ENCODE measurements at regions not wholly inside any gene's neighbourhood (a gene's known extent, or its start where the extent isn't known, plus 50 kb on each side); places are given as distances from the start of the nearest gene placed in this dataset.
"Not testable (repeated sequence)": the region's sequence is repeated elsewhere in the genome, so short reads cannot be mapped to it uniquely, and the experiment has no call there.

DNA sequence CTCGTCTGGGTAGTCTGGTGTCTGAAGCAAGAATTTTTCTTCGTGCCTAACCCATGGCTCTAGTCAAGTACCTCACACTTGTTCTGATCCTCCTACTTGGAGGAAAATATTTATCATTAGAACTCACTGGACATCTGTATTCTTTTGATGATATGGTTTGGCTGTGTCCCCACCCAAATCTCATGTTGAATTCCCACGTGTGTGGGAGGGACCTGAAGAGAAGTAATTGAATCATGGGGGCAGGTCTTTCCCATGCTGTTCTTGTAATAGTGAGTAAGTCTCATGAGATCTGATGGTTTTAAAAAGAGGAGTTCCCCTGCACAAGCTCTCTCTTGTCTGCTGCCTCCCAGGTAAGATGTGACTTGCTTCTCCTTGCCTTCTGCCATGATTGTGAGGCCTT lies 137.7 kb upstream of the TSC22D2 start:
- not testable (repeated sequence) for H3K36me3 Mint-ChIP-seq, H3K27me3 Mint-ChIP-seq, H3K27ac Mint-ChIP-seq, H3K4me3 Mint-ChIP-seq, H3K4me1 Mint-ChIP-seq, H3K9me3 Mint-ChIP-seq

DNA sequence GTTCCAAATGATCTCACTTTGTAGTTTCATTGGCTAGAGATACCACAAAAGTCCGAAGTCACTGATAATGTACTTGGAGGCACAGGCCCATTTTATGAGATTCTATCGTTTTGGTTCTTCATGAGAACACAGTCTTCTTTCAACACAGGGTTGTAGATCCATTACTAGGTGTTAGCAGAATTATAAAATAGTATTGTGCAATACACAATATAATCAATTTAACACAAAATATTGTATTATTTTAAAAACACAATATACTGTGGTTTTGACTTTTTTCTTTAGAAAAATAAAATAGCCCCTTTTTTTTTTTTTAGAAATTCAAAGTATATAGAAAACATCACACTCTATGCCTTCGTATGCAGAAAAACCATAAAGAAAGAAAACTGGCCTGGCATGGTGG lies 138.6 kb upstream of the TSC22D2 start:
- H3K9me3 Mint-ChIP-seq = no peaks in the 10 kb centered on the region
- no peaks in the 10 kb centered on the region for H3K4me1 Mint-ChIP-seq
- peaks cover 3% of the 10 kb centered on the region for H3K27me3 Mint-ChIP-seq
- no peak overlapping the region for H3K27ac Mint-ChIP-seq
- H3K36me3 Mint-ChIP-seq = peaks cover 1% of the 10 kb centered on the region
- H3K4me3 Mint-ChIP-seq = no peak overlapping the region

DNA sequence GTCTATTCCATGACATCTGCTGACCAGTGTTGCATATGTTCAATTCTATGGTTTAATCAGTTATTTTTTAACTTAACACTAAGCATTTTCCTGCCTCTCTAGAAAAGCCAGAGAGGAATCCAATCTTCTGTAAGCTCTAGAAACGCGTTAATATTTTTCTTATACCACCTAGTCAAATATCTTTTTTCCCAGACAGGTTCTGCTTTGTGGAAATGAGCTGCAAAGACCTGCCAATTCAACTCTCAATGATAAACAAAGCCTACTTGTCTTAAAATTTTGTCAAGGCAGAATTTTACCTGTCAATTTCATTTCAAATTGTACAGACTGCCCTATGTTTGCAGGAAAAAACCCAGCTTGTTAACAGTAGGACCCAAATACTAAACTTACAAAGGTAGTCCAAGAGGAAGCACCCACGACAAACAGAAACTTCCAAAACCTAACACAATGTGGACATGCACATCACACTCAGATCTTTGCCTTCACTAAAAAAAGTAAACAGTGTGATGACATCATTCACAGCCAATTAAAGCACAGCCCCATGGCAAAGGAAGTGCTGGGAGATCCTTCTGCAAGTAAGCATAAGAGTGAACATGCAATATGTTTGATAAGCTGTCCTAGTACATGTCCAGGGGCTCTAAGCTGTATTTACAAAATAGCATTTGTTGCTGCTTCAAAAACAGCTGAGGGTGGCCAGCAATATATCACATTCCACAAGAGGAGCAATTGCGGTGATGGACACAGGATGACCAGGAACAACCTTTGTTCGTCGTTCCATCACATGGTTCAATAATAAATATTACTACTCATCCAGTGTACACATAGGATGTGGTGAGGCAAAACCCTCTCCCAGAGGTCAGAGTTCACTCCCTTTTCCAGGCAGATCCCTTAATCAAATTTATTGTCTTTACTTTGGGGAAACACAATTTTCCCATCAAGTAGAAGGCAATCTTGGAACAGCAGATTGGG lies 139.4 kb upstream of the TSC22D2 start:
- no peaks in the 10 kb centered on the region for H3K4me1 Mint-ChIP-seq
- H3K36me3 Mint-ChIP-seq = peaks cover 1% of the 10 kb centered on the region
- H3K4me3 Mint-ChIP-seq = no peak overlapping the region
- no peak overlapping the region for H3K27ac Mint-ChIP-seq
- H3K27me3 Mint-ChIP-seq = peaks cover 6% of the 10 kb centered on the region
- H3K9me3 Mint-ChIP-seq = no peaks in the 10 kb centered on the region

DNA sequence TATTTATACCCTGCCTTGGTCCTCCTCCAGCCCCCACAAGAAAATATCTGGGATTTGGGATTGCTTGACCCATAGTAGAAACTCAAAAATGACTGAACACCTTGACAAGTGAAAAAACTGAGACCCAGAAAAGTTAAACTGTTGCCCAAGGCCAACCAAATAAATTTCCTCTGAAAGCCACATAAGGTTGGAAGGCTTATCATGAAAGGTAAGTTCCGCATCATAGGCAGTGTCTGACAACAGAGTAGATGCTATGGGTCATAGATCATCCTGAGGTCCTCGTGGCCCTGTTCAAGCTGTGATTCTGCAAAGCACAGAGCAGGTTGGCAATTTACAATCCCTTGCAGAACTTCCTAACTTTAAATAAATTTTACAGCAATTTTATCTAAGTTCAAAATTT lies 140.8 kb upstream of the TSC22D2 start:
- Mint-ChIP-seq H3K9me3 (no peaks in the 10 kb centered on the region), H3K36me3 (peaks cover 1% of the 10 kb centered on the region), H3K27ac (no peak overlapping the region), H3K27me3 (peaks cover 4% of the 10 kb centered on the region), H3K4me1 (no peaks in the 10 kb centered on the region), H3K4me3 (no peak overlapping the region)

DNA sequence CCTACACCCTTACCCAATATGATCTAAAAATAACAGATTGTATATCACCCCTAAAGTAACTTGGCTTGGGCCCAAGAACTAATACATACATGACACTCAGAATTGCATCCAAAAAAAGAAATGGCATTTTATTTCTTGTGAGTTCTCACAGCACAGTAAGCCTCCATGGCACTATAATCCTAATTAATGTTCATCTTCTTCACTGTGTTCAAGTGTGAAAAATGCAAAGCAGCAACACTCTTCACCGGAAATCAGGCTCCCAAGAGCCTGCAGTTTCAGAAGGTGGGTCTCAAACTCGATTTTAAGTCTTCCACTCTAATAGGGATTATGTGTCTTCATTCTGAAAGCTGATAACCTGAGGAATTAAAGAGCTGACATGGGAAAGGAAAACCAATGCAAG lies 142.8 kb upstream of the TSC22D2 start:
- no peaks in the 10 kb centered on the region for H3K9me3 Mint-ChIP-seq
- H3K4me1 Mint-ChIP-seq = no peaks in the 10 kb centered on the region
- H3K4me3 Mint-ChIP-seq = no peak overlapping the region
- no peak overlapping the region for H3K27ac Mint-ChIP-seq
- H3K27me3 Mint-ChIP-seq = peaks cover 4% of the 10 kb centered on the region
- H3K36me3 Mint-ChIP-seq = no peaks in the 10 kb centered on the region

DNA sequence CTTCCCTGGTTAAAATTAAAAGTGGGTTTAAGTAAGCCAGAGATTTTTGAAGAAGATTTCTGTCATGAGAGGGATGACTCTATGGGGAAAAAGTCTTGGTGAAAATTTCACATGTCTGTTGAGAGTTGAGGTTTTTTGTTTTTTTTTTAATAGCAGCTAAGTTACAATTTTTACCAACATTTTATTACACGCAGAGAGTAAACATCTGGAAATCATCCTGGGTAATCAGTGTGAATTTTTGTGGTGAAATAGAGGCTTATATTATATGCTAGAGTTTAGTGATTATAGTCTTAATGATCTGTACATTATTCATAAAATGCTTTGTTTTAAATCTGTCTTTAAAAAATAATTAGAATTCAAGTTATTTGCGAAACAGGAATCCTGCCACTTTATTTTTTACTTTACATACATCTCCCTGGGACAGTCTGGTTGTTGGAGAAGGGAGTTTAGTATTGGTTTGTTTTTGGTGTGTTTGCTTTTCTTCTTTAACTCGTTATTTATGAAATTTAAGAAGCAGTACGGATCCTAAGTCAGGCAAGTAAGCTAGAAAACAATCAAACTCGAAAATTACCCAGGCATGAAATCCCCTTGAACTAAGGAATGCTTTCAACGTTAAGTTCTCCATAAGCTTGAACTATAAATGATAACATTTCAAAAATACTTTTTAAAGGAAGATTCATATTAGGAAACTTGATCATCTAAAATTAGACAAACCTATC lies 143.4 kb upstream of the TSC22D2 start:
- no peaks in the 10 kb centered on the region for H3K36me3 Mint-ChIP-seq
- H3K27ac Mint-ChIP-seq = no peak overlapping the region
- H3K27me3 Mint-ChIP-seq = peaks cover 4% of the 10 kb centered on the region
- no peak overlapping the region for H3K4me3 Mint-ChIP-seq
- H3K4me1 Mint-ChIP-seq = no peaks in the 10 kb centered on the region
- no peaks in the 10 kb centered on the region for H3K9me3 Mint-ChIP-seq

DNA sequence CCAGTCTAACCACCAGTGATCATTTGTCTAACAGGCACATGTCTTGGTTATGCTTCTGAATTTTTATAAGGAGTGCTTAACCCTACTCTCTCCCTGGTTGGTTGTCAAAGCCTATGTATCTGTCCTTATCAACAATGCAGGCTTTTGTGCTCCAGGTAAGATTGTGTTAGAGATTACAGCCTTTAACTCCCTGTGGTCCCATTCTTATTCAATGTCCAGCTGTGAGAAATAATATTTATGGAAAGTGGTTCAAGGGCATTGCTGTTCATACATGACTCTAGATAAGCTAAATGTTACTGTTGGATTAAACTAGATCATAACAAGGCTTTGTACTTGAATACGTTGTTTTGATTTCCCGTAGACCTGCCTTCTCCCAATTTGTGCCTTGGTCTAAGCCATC lies 146.1 kb upstream of the TSC22D2 start:
- Mint-ChIP-seq H3K4me1 (no peaks in the 10 kb centered on the region), H3K9me3 (no peaks in the 10 kb centered on the region), H3K27me3 (peaks cover 4% of the 10 kb centered on the region), H3K27ac (no peak overlapping the region), H3K4me3 (no peak overlapping the region), H3K36me3 (no peaks in the 10 kb centered on the region)

DNA sequence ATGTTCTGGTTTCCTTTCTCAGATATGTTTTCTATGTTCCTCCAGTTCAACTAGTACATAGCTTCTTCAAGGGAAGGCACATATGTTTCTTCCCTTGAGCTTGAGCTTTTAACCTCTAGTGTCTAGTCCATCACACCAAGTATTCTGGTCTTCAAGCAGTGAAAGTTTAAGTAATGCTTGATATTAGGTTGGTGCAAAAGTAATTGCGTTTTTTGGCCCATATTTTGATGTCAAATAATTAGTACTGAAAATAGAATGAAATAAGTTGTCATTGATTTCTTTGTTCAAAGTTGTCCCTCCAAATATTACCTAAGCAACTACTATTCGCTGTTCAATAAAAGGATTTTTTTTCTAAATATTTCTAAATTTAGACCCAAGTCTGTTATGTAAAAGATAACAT lies 146.7 kb upstream of the TSC22D2 start:
- H3K36me3 Mint-ChIP-seq = peaks cover 3% of the 10 kb centered on the region
- peaks cover 4% of the 10 kb centered on the region for H3K27me3 Mint-ChIP-seq
- no peak overlapping the region for H3K27ac Mint-ChIP-seq
- H3K9me3 Mint-ChIP-seq = peaks cover 5% of the 10 kb centered on the region
- H3K4me1 Mint-ChIP-seq = no peaks in the 10 kb centered on the region
- H3K4me3 Mint-ChIP-seq = no peak overlapping the region

DNA sequence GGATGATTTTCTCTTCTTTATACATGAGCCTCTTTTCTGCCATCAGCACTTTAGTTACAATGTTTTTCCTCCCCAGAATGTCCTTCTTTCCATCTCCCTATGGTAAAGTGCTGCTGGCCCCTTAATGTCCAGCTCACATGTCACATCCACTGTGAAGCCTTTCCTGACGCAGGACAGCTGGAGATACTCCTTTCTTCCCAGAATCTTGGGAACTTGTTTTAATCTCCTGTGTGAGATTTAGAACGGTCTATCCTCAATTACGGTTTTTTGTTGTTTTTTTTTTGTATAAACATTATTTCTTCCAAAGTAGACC lies 147.7 kb upstream of the TSC22D2 start:
- H3K27ac Mint-ChIP-seq = no peak overlapping the region
- peaks cover 3% of the 10 kb centered on the region for H3K36me3 Mint-ChIP-seq
- H3K4me3 Mint-ChIP-seq = no peak overlapping the region
- peaks cover 5% of the 10 kb centered on the region for H3K9me3 Mint-ChIP-seq
- H3K4me1 Mint-ChIP-seq = no peaks in the 10 kb centered on the region
- H3K27me3 Mint-ChIP-seq = peaks cover 4% of the 10 kb centered on the region

DNA sequence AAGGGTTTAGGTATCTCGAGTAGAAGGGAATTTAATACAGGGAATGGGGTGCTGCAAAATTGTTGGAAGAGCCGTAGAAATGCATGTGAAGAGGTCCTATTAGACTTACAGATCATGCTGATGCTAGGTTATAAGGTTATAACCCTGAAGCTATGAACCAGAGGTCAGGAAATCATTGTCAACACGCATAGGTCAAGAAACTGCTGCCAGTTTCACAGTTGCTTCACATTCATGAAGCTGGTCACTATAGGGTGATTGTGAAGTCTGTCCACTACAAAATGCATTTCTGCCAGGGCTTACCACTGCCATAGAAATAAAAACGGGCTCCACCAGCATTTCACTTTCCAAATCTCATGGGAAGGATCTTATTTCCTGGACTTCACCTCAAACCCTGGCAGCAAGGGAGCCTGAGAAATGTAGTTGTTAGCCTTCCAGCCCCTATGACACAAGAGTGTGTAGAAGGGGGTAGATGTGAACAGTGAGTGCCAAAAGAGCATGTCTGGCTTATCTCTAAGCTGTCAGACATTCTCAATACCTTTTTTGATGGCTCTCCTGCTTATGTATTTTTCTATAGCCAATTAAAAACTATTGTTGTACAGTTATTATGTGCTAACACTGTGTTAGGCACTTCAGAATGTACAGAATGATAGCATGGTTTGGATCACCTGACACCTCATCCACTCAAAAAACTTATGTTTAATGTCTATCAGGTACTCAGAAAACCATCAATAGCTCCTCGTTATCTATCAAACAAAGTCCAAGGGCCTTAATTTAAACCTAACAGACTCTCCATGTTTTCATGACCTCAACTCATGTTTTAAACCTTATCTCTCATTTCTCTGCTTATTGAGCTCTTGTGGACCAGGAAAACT lies 148.3 kb upstream of the TSC22D2 start:
- Mint-ChIP-seq H3K36me3 (peaks cover 3% of the 10 kb centered on the region), H3K9me3 (peaks cover 5% of the 10 kb centered on the region), H3K4me1 (no peaks in the 10 kb centered on the region), H3K4me3 (no peak overlapping the region), H3K27me3 (peaks cover 3% of the 10 kb centered on the region), H3K27ac (no peak overlapping the region)

DNA sequence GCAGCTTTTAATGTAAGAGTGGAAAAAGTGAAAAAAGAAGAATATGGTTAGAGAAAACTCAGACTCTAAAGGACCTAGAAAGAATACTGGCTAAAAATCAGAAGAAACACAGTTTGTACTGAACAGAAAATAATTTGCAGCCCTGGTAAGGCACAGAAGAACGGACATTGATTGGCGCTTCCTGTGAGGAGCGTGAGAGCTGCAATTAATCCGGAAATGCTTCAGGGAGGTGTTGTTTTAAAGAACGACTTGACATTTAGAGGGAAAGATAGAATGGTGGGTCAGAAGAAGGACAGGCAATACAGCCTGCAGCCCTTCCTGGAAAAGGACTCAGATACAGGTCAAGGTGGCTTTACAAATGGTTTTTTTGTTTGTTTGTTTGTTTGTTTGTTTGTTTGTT lies 151.3 kb upstream of the TSC22D2 start:
- peaks cover 2% of the 10 kb centered on the region for H3K27me3 Mint-ChIP-seq

DNA sequence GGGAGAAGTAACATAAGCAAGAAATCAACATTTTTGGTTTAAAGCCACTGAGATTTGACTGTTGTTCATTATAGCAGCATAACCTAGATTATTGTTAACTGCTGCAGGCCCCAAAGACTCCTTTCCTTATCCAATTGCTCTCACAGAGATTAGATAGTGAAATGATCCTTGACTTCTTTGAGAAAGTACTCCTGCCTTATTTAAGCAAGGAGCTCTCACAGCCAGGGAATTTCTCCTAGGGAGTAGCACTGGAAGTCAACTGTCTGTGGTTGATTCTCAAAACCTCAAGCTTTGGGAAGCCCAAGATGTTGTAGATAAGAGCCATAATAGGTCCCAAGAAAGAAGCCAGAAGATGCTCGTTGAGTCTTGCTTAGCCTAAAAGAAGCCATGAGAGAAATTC lies 151.8 kb upstream of the TSC22D2 start:
- no peak overlapping the region for H3K4me3 Mint-ChIP-seq
- no peak overlapping the region for H3K27ac Mint-ChIP-seq
- H3K9me3 Mint-ChIP-seq = peaks cover 5% of the 10 kb centered on the region
- H3K27me3 Mint-ChIP-seq = peaks cover 2% of the 10 kb centered on the region
- H3K4me1 Mint-ChIP-seq = no peaks in the 10 kb centered on the region
- peaks cover 3% of the 10 kb centered on the region for H3K36me3 Mint-ChIP-seq

More for the DNA sequence above, 151.3 kb upstream of the TSC22D2 start:
- Mint-ChIP-seq H3K36me3 (peaks cover 3% of the 10 kb centered on the region), H3K27ac (no peak overlapping the region), H3K4me3 (no peak overlapping the region), H3K4me1 (no peaks in the 10 kb centered on the region), H3K9me3 (peaks cover 5% of the 10 kb centered on the region)

DNA sequence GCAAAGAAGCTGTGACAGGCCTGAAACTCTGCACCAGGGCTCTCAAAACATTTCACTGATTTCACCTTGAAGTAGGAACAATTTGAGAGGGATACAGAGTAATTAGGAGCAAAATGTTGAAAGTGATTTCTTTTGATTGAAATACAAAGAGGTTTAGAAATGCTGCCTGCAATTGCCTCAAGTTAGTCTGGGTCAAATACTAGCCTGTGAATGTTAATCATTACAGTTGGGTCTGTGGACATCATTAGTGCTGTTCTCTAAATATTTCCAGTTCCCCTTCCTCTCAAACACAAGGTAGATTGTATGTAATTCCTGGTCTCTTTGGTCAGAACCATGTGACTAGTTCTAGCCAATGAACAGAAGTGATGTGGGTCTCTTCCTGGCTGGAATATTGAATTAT lies 152.3 kb upstream of the TSC22D2 start:
- Mint-ChIP-seq H3K27ac (no peak overlapping the region), H3K36me3 (peaks cover 3% of the 10 kb centered on the region), H3K27me3 (peaks cover 2% of the 10 kb centered on the region)

DNA sequence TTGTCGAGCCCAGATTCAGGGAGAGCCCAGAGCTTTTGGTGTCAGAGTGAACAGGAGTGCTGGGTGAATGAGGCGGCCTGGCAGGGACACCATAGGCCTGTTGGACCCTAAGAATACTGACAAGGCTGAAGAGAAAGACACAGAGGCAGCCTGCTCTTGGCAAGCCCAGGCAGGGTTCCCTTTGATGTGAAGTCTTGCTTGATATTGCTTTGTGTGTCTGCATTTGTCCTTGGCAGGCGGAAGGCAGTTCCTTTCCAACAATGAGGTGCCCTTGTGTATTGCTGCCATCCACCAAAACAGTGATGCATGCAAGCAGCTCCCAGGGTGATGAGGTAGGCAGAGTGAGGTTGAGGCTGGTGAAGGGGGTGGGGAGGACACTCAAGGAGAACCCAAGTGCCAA lies 152.7 kb upstream of the TSC22D2 start:
- Mint-ChIP-seq H3K9me3 (peaks cover 5% of the 10 kb centered on the region), H3K4me1 (no peaks in the 10 kb centered on the region), H3K27ac (no peak overlapping the region), H3K36me3 (peaks cover 3% of the 10 kb centered on the region), H3K4me3 (no peak overlapping the region), H3K27me3 (peaks cover 5% of the 10 kb centered on the region)

More for the DNA sequence above, 152.3 kb upstream of the TSC22D2 start:
- Mint-ChIP-seq H3K9me3 (peaks cover 5% of the 10 kb centered on the region), H3K4me1 (no peaks in the 10 kb centered on the region), H3K4me3 (no peak overlapping the region)

DNA sequence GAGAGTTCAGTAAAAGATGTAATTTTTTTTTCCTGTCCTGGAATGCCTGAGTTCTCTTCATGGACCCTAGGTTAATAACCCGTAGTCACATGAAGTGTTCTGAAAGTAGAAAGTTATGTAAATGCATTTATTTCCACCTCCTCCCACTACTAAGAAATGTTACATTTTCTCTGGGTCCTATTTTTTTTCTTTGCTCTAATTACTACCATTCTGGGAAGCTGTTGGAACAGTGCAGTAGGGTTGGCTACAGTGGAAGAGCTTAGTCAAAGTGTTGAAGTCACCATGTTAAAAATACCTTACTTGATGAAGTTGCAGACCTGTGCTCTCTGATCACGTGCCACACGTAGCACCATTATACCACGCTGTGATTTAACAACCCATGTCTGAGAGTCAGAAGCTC lies 153.8 kb upstream of the TSC22D2 start:
- Mint-ChIP-seq H3K36me3 (peaks cover 3% of the 10 kb centered on the region), H3K27me3 (peaks cover 6% of the 10 kb centered on the region), H3K27ac (no peak overlapping the region), H3K4me1 (no peaks in the 10 kb centered on the region), H3K9me3 (peaks cover 5% of the 10 kb centered on the region), H3K4me3 (no peak overlapping the region)
